ENCODE measurements at regions not wholly inside any gene's neighbourhood (a gene's known extent, or its start where the extent isn't known, plus 50 kb on each side); places are given as distances from the start of the nearest gene placed in this dataset.

- H3K36me3 Mint-ChIP-seq (ENCODE audit: insufficient read depth, unreplicated experiment) = no peaks in the 10 kb centered on the region
- no peak for DNase-seq
- H3K4me3 ChIP-seq (ENCODE audit: low read depth, low read length) = no peak overlapping the region
- no peaks in the 10 kb centered on the region for H3K36me3 ChIP-seq (ENCODE audit: control insufficient read depth, insufficient read depth, low read length)
- no peaks in the 10 kb centered on the region for H3K4me1 Mint-ChIP-seq (ENCODE audit: low read depth, unreplicated experiment)
- TF ChIP-seq, protein P1, sequence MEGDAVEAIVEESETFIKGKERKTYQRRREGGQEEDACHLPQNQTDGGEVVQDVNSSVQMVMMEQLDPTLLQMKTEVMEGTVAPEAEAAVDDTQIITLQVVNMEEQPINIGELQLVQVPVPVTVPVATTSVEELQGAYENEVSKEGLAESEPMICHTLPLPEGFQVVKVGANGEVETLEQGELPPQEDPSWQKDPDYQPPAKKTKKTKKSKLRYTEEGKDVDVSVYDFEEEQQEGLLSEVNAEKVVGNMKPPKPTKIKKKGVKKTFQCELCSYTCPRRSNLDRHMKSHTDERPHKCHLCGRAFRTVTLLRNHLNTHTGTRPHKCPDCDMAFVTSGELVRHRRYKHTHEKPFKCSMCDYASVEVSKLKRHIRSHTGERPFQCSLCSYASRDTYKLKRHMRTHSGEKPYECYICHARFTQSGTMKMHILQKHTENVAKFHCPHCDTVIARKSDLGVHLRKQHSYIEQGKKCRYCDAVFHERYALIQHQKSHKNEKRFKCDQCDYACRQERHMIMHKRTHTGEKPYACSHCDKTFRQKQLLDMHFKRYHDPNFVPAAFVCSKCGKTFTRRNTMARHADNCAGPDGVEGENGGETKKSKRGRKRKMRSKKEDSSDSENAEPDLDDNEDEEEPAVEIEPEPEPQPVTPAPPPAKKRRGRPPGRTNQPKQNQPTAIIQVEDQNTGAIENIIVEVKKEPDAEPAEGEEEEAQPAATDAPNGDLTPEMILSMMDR (IDR thresholded peaks at IDR 0.05; ENCODE audit: insufficient read depth in 1 of 2, low read depth in 1 of 2, low read length in 1 of 2, severe bottlenecking in 1 of 2, unreplicated experiment in 1 of 2) = no peak
- H3K9me3 Mint-ChIP-seq (ENCODE audit: unreplicated experiment) = no peaks in the 10 kb centered on the region
- POLR2A ChIA-PET = no interaction called here
- intact Hi-C loops (cut with micrococcal nuclease; ENCODE audit: unreplicated experiment) = no loop called here
- BruUV-seq (replicated peaks) = no TSS peak
- H3K9me3 ChIP-seq = no peaks in the 10 kb centered on the region
- CTCF ChIA-PET = no interaction called here
- H3K4me1 ChIP-seq = no peaks in the 10 kb centered on the region
- no peak overlapping the region for H3K4me3 Mint-ChIP-seq (ENCODE audit: unreplicated experiment)
- H3K27me3 ChIP-seq (replicated peaks; ENCODE audit: control insufficient read depth, insufficient read depth, low read length) = no peaks in the 10 kb centered on the region
- H3K27ac Mint-ChIP-seq (ENCODE audit: unreplicated experiment) = no peak overlapping the region
- H3K27me3 Mint-ChIP-seq (ENCODE audit: insufficient read depth, unreplicated experiment) = no peaks in the 10 kb centered on the region
Measured at GRCh38 chr16:62391134-62391533, 354.9 kb upstream of the CDH8 start.

DNA sequence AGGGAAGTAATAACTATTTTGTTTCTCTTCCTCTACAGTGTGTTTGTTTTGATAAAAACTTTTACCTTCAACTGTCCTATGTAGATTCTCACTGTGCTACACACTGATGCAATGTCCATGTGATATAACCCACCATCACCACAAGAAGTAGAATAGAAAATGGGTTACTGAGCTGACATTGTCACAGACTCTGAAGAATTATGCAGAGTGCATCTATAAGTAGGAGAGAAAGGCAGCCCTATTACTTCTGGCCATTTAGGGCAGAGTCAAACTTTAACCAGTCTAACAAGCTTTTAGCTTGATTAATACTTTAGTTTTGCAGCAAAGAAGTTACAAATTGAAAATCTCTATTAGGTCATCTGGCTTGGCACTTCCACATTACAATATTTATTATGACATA lies 354.0 kb upstream of the CDH8 start:
- POLR2A ChIA-PET = no interaction called here
- Mint-ChIP-seq H3K27ac (ENCODE audit: unreplicated experiment) (no peak overlapping the region), H3K4me1 (ENCODE audit: low read depth, unreplicated experiment) (no peaks in the 10 kb centered on the region), H3K4me3 (ENCODE audit: unreplicated experiment) (no peak overlapping the region), H3K27me3 (ENCODE audit: insufficient read depth, unreplicated experiment) (no peaks in the 10 kb centered on the region), H3K9me3 (ENCODE audit: unreplicated experiment) (no peaks in the 10 kb centered on the region), H3K36me3 (ENCODE audit: insufficient read depth, unreplicated experiment) (no peaks in the 10 kb centered on the region)
- intact Hi-C loops (cut with micrococcal nuclease; ENCODE audit: unreplicated experiment) = no loop called here
- H3K9me3 ChIP-seq = no peaks in the 10 kb centered on the region
- H3K4me1 ChIP-seq = no peaks in the 10 kb centered on the region
- CTCF ChIA-PET = no interaction called here
- H3K36me3 ChIP-seq (ENCODE audit: control insufficient read depth, insufficient read depth, low read length) = no peaks in the 10 kb centered on the region
- no peak overlapping the region for H3K4me3 ChIP-seq (ENCODE audit: low read depth, low read length)
- TF ChIP-seq, protein P1 (IDR thresholded peaks at IDR 0.05; ENCODE audit: insufficient read depth in 1 of 2, low read depth in 1 of 2, low read length in 1 of 2, severe bottlenecking in 1 of 2, unreplicated experiment in 1 of 2) = no peak
- BruUV-seq (replicated peaks) = no TSS peak
- H3K27me3 ChIP-seq (replicated peaks; ENCODE audit: control insufficient read depth, insufficient read depth, low read length) = no peaks in the 10 kb centered on the region
- DNase-seq = no peak

GRCh38 chr16:62386411-62386810 lies 350.2 kb upstream of the CDH8 start:
- POLR2A ChIA-PET = no interaction called here
- no TSS peak for BruUV-seq (replicated peaks)
- Histone ChIP-seq H3K4me1 (no peaks in the 10 kb centered on the region), H3K9me3 (no peaks in the 10 kb centered on the region), H3K4me3 (ENCODE audit: low read depth, low read length) (no peak overlapping the region), H3K27me3 (replicated peaks; ENCODE audit: control insufficient read depth, insufficient read depth, low read length) (no peaks in the 10 kb centered on the region), H3K36me3 (ENCODE audit: control insufficient read depth, insufficient read depth, low read length) (no peaks in the 10 kb centered on the region)
- no peak for DNase-seq
- intact Hi-C loops (cut with micrococcal nuclease; ENCODE audit: unreplicated experiment) = no loop called here
- no peaks in the 10 kb centered on the region for H3K36me3 Mint-ChIP-seq (ENCODE audit: insufficient read depth, unreplicated experiment)
- no peak overlapping the region for H3K27ac Mint-ChIP-seq (ENCODE audit: unreplicated experiment)
- H3K9me3 Mint-ChIP-seq (ENCODE audit: unreplicated experiment) = no peaks in the 10 kb centered on the region
- TF ChIP-seq, protein P1 (IDR thresholded peaks at IDR 0.05; ENCODE audit: insufficient read depth in 1 of 2, low read depth in 1 of 2, low read length in 1 of 2, severe bottlenecking in 1 of 2, unreplicated experiment in 1 of 2) = no peak
- no peaks in the 10 kb centered on the region for H3K4me1 Mint-ChIP-seq (ENCODE audit: low read depth, unreplicated experiment)
- no peak overlapping the region for H3K4me3 Mint-ChIP-seq (ENCODE audit: unreplicated experiment)
- no peaks in the 10 kb centered on the region for H3K27me3 Mint-ChIP-seq (ENCODE audit: insufficient read depth, unreplicated experiment)
- CTCF ChIA-PET = no interaction called here
